Activated naive CD4-positive, alpha-beta T cell treated with anti-CD3 and anti-CD28 coated beads, Interleukin-2, amount 50 U/mL, for 72 hours (primary cell): ENCODE measurements at regions not wholly inside any gene's neighbourhood (a gene's known extent, or its start where the extent isn't known, plus 50 kb on each side); places are given as distances from the start of the nearest gene placed in this dataset.
A peak's percentile ranks its signal among the peaks of the same experiment; 100 is the strongest.
"Not testable (repeated sequence)": the region's sequence is repeated elsewhere in the genome, so short reads cannot be mapped to it uniquely, and the experiment has no call there.

Experiments used
- ATAC-seq, 2 donors: fragments of 150-1000 bp; cut with Tn5 transposase; 2 replicates each; pipeline ENCODE4 v1.10.0; 2021; ENCODE audit warnings: mild to moderate bottlenecking in 2 of 2, moderate library complexity in 2 of 2
- DNase-seq, 2 donors: peaks; one replicate each; pipeline ENCODE4 v3.0.0; 2021 to 2022; ENCODE audit warnings: low spot score in 2 of 2
- H3K27ac Mint-ChIP-seq, 2 donors: one replicate each; pipeline ENCODE4 v1.8.0; 2022; ENCODE audit warnings: mild to moderate bottlenecking in 2 of 2, mixed read lengths in 2 of 2
- H3K36me3 Mint-ChIP-seq, 2 donors: one replicate each; pipeline ENCODE4 v1.8.0; 2022; ENCODE audit warnings: mixed read lengths in 2 of 2
- H3K9me3 Mint-ChIP-seq, 2 donors: one replicate each; pipeline ENCODE4 v1.8.0; 2022; ENCODE audit warnings: mixed read lengths in 2 of 2

GRCh38 chr6:113669606-113670005 is 187.5 kb upstream of the MARCKS start:
- Mint-ChIP-seq H3K9me3 (no peaks in the 10 kb centered on the region), H3K27ac (no peak overlapping the region), H3K36me3 (no peaks in the 10 kb centered on the region)
- DNase-seq = no peak
- no peak for ATAC-seq

GRCh38 chr6:113671421-113671820 is 185.7 kb upstream of the MARCKS start:
- DNase-seq = no peak
- H3K36me3 Mint-ChIP-seq = no peaks in the 10 kb centered on the region
- H3K27ac Mint-ChIP-seq = no peak overlapping the region
- ATAC-seq = no peak
- H3K9me3 Mint-ChIP-seq = no peaks in the 10 kb centered on the region

GRCh38 chr6:113672491-113673149 is 184.5 kb upstream of the MARCKS start:
- ATAC-seq = no peak
- H3K36me3 Mint-ChIP-seq = no peaks in the 10 kb centered on the region
- no peak overlapping the region for H3K27ac Mint-ChIP-seq
- H3K9me3 Mint-ChIP-seq = no peaks in the 10 kb centered on the region
- no peak for DNase-seq

- H3K9me3 Mint-ChIP-seq = no peaks in the 10 kb centered on the region
- ATAC-seq (no peak), DNase-seq (no peak)
- no peaks in the 10 kb centered on the region for H3K36me3 Mint-ChIP-seq
- H3K27ac Mint-ChIP-seq = no peak overlapping the region
These were observed 183.1 kb upstream of the MARCKS start for GRCh38 chr6:113674075-113674474.

- H3K27ac Mint-ChIP-seq = no peak overlapping the region
- DNase-seq (no peak), ATAC-seq (no peak)
- no peaks in the 10 kb centered on the region for H3K9me3 Mint-ChIP-seq
- H3K36me3 Mint-ChIP-seq = no peaks in the 10 kb centered on the region
These were observed 181.1 kb upstream of the MARCKS start for GRCh38 chr6:113676057-113676456.

GRCh38 chr6:113676968-113677367 is 180.2 kb upstream of the MARCKS start:
- Mint-ChIP-seq H3K9me3 (no peaks in the 10 kb centered on the region), H3K27ac (no peak overlapping the region), H3K36me3 (no peaks in the 10 kb centered on the region)
- no peak for DNase-seq
- ATAC-seq = no peak

GRCh38 chr6:113679051-113679450 is 178.1 kb upstream of the MARCKS start:
- H3K36me3 Mint-ChIP-seq = no peaks in the 10 kb centered on the region
- H3K27ac Mint-ChIP-seq = no peak overlapping the region
- H3K9me3 Mint-ChIP-seq = no peaks in the 10 kb centered on the region
- DNase-seq = no peak
- ATAC-seq = no peak

- no peak for ATAC-seq
- H3K9me3 Mint-ChIP-seq = no peaks in the 10 kb centered on the region
- H3K36me3 Mint-ChIP-seq = no peaks in the 10 kb centered on the region
- no peak for DNase-seq
- H3K27ac Mint-ChIP-seq = no peak overlapping the region
These were observed 176.8 kb upstream of the MARCKS start for GRCh38 chr6:113680301-113680700.

GRCh38 chr6:113683968-113684367 is 173.2 kb upstream of the MARCKS start:
- ATAC-seq (no peak), DNase-seq (no peak)
- Mint-ChIP-seq H3K36me3 (no peaks in the 10 kb centered on the region), H3K9me3 (no peaks in the 10 kb centered on the region), H3K27ac (no peak overlapping the region)

GRCh38 chr6:113684382-113684901 is 172.7 kb upstream of the MARCKS start:
- ATAC-seq (no peak), DNase-seq (no peak)
- H3K27ac Mint-ChIP-seq = no peak overlapping the region

GRCh38 chr6:113686049-113686448 is 171.1 kb upstream of the MARCKS start:
- no peak for ATAC-seq
- DNase-seq = no peak
- Mint-ChIP-seq H3K9me3 (no peaks in the 10 kb centered on the region), H3K27ac (no peak overlapping the region), H3K36me3 (no peaks in the 10 kb centered on the region)

More at GRCh38 chr6:113684382-113684901, 172.7 kb upstream of the MARCKS start:
- Mint-ChIP-seq H3K36me3 (no peaks in the 10 kb centered on the region), H3K9me3 (no peaks in the 10 kb centered on the region)

- H3K36me3 Mint-ChIP-seq, H3K27ac Mint-ChIP-seq, H3K9me3 Mint-ChIP-seq, ATAC-seq, DNase-seq: not testable (repeated sequence)
These were observed 167.5 kb upstream of the MARCKS start for GRCh38 chr6:113689620-113690019.

- Mint-ChIP-seq H3K36me3 (no peaks in the 10 kb centered on the region), H3K9me3 (no peaks in the 10 kb centered on the region), H3K27ac (no peak overlapping the region)
- DNase-seq = peak in 1 of 2 donors; percentile 2
- peak; percentile 11 to 81 for ATAC-seq
These were observed 166.6 kb upstream of the MARCKS start for GRCh38 chr6:113690281-113691259.

- Mint-ChIP-seq H3K27ac (no peak overlapping the region), H3K9me3 (no peaks in the 10 kb centered on the region), H3K36me3 (no peaks in the 10 kb centered on the region)
- DNase-seq (no peak), ATAC-seq (no peak)
These were observed 165.9 kb upstream of the MARCKS start for GRCh38 chr6:113691260-113691656.

- DNase-seq (no peak), ATAC-seq (no peak)
- Mint-ChIP-seq H3K9me3 (no peaks in the 10 kb centered on the region), H3K36me3 (no peaks in the 10 kb centered on the region), H3K27ac (no peak overlapping the region)
These were observed 163.3 kb upstream of the MARCKS start for GRCh38 chr6:113693851-113694250.

- Mint-ChIP-seq H3K27ac (no peak overlapping the region), H3K9me3 (no peaks in the 10 kb centered on the region), H3K36me3 (no peaks in the 10 kb centered on the region)
- ATAC-seq (no peak), DNase-seq (no peak)
These were observed 162.7 kb upstream of the MARCKS start for GRCh38 chr6:113694278-113695077.

GRCh38 chr6:113695516-113695915 is 161.6 kb upstream of the MARCKS start:
- DNase-seq (no peak), ATAC-seq (no peak)
- no peaks in the 10 kb centered on the region for H3K36me3 Mint-ChIP-seq
- no peak overlapping the region for H3K27ac Mint-ChIP-seq
- H3K9me3 Mint-ChIP-seq = no peaks in the 10 kb centered on the region
